WTC11 (cell line): ENCODE measurements at regions not wholly inside any gene's neighbourhood (a gene's known extent, or its start where the extent isn't known, plus 50 kb on each side); places are given as distances from the start of the nearest gene placed in this dataset.
"Not testable (repeated sequence)": the region's sequence is repeated elsewhere in the genome, so short reads cannot be mapped to it uniquely, and the experiment has no call there.

Experiments
- ESRRA ChIP-seq: sonication (generic); formaldehyde crosslinking; IDR thresholded peaks from 2 replicates; pipeline ENCODE4 v1.8.1; 2022; ENCODE audit warnings: mild to moderate bottlenecking, missing genetic modification reagents, borderline replicate concordance
- ETV6 ChIP-seq: sonication (generic); formaldehyde crosslinking; IDR thresholded peaks from 2 replicates; pipeline ENCODE4 v1.8.1; 2022; ENCODE audit warnings: mild to moderate bottlenecking, missing genetic modification reagents
- JUN ChIP-seq: sonication (generic); formaldehyde crosslinking; IDR thresholded peaks from 2 replicates; pipeline ENCODE4 v1.8.0; 2023; ENCODE audit warnings: mild to moderate bottlenecking, missing genetic modification reagents
- MYBL2 ChIP-seq: sonication (generic); formaldehyde crosslinking; IDR thresholded peaks from 2 replicates; pipeline ENCODE4 v1.8.1; 2023; ENCODE audit warnings: mild to moderate bottlenecking, moderate library complexity, missing genetic modification reagents
- NR1H2 ChIP-seq: sonication (generic); formaldehyde crosslinking; IDR thresholded peaks from 2 replicates; pipeline ENCODE4 v1.9.0; 2021; ENCODE audit warnings: mild to moderate bottlenecking, moderate library complexity, missing genetic modification reagents
- SP1 ChIP-seq: sonication (generic); formaldehyde crosslinking; conservative IDR thresholded peaks from 2 replicates; pipeline ENCODE4 v1.8.1; 2022; ENCODE audit warnings: missing genetic modification reagents
- ZBTB21 ChIP-seq: sonication (generic); formaldehyde crosslinking; IDR thresholded peaks from 2 replicates; pipeline ENCODE4 v1.8.1; 2023; ENCODE audit warnings: mild to moderate bottlenecking, missing genetic modification reagents, borderline replicate concordance
- ZNF121 ChIP-seq: sonication (generic); formaldehyde crosslinking; IDR thresholded peaks from 2 replicates; pipeline ENCODE4 v1.8.0; 2023; ENCODE audit warnings: missing genetic modification reagents
- ZNF263 ChIP-seq: sonication (generic); formaldehyde crosslinking; IDR thresholded peaks from 2 replicates; pipeline ENCODE4 v1.8.1; 2022; ENCODE audit warnings: low read depth, mild to moderate bottlenecking, moderate library complexity, missing genetic modification reagents
- TF ChIP-seq, protein P1 (sequence below): fragments of 200-600 bp; IDR thresholded peaks from 2 replicates; pipeline ENCODE4 v1.8.0; 2022; ENCODE audit warnings: antibody characterized with exemption
- TF ChIP-seq, protein P2 (sequence below): sonication (generic); formaldehyde crosslinking; IDR thresholded peaks from 2 replicates; pipeline ENCODE4 v1.8.0; 2022; ENCODE audit warnings: mild to moderate bottlenecking, missing genetic modification reagents
- TF ChIP-seq, protein P3 (sequence below): sonication (generic); formaldehyde crosslinking; IDR thresholded peaks from 2 replicates; pipeline ENCODE4 v1.8.1; 2023; ENCODE audit warnings: mild to moderate bottlenecking, missing genetic modification reagents
- TF ChIP-seq, protein P4 (sequence below): sonication (generic); formaldehyde crosslinking; IDR thresholded peaks from 2 replicates; pipeline ENCODE4 v1.8.0; 2023; ENCODE audit warnings: missing genetic modification reagents, mild to moderate bottlenecking, borderline replicate concordance

DNA sequence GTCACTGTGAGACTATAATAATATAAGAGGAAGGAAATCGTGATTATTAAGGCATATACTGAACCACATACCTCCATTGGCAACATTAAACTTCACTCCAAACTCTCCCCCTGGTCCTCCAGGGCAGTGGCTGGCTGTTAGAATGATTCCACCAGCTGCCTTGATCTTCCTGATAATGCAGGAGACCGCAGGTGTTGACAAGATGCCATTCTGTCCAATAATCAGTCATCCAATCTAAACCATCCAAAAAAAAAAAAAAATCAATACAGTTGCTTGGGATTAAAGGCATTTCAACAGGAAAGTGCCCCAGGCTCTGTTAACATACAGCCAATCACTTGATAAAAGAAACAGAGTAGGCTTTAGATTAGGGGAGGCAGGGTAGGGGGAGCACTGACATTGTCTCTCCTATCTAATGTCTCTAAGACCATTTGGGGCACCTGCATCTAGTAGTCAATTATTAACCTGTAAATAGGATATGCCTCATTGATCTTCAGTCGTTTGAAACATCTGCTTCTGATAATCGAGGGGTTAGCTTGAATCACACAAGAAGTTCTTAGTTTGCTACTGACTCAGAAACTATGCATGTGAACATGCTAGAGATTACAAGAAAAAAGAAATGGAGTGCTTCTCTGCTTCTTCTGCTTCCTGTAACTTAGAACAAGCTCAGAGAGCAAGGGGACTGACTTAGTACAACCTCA is 74.7 kb downstream of the FOXD4L6 start:
- TF ChIP-seq JUN; ZNF121 (CRISPR knock-in tag); MYBL2 (CRISPR knock-in tag); ETV6 (CRISPR knock-in tag); NR1H2 (CRISPR knock-in tag); ZNF263 (CRISPR knock-in tag); ZBTB21 (CRISPR knock-in tag); SP1 (CRISPR knock-in tag); ESRRA (CRISPR knock-in tag): not testable (repeated sequence)
- TF ChIP-seq, protein P1, sequence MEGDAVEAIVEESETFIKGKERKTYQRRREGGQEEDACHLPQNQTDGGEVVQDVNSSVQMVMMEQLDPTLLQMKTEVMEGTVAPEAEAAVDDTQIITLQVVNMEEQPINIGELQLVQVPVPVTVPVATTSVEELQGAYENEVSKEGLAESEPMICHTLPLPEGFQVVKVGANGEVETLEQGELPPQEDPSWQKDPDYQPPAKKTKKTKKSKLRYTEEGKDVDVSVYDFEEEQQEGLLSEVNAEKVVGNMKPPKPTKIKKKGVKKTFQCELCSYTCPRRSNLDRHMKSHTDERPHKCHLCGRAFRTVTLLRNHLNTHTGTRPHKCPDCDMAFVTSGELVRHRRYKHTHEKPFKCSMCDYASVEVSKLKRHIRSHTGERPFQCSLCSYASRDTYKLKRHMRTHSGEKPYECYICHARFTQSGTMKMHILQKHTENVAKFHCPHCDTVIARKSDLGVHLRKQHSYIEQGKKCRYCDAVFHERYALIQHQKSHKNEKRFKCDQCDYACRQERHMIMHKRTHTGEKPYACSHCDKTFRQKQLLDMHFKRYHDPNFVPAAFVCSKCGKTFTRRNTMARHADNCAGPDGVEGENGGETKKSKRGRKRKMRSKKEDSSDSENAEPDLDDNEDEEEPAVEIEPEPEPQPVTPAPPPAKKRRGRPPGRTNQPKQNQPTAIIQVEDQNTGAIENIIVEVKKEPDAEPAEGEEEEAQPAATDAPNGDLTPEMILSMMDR: not testable (repeated sequence)
- TF ChIP-seq, protein P2, sequence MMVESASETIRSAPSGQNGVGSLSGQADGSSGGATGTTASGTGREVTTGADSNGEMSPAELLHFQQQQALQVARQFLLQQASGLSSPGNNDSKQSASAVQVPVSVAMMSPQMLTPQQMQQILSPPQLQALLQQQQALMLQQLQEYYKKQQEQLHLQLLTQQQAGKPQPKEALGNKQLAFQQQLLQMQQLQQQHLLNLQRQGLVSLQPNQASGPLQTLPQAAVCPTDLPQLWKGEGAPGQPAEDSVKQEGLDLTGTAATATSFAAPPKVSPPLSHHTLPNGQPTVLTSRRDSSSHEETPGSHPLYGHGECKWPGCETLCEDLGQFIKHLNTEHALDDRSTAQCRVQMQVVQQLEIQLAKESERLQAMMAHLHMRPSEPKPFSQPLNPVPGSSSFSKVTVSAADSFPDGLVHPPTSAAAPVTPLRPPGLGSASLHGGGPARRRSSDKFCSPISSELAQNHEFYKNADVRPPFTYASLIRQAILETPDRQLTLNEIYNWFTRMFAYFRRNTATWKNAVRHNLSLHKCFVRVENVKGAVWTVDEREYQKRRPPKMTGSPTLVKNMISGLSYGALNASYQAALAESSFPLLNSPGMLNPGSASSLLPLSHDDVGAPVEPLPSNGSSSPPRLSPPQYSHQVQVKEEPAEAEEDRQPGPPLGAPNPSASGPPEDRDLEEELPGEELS (CRISPR knock-in tag): not testable (repeated sequence)
- TF ChIP-seq, protein P3, sequence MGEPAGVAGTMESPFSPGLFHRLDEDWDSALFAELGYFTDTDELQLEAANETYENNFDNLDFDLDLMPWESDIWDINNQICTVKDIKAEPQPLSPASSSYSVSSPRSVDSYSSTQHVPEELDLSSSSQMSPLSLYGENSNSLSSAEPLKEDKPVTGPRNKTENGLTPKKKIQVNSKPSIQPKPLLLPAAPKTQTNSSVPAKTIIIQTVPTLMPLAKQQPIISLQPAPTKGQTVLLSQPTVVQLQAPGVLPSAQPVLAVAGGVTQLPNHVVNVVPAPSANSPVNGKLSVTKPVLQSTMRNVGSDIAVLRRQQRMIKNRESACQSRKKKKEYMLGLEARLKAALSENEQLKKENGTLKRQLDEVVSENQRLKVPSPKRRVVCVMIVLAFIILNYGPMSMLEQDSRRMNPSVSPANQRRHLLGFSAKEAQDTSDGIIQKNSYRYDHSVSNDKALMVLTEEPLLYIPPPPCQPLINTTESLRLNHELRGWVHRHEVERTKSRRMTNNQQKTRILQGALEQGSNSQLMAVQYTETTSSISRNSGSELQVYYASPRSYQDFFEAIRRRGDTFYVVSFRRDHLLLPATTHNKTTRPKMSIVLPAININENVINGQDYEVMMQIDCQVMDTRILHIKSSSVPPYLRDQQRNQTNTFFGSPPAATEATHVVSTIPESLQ (CRISPR knock-in tag): not testable (repeated sequence)
- TF ChIP-seq, protein P4, sequence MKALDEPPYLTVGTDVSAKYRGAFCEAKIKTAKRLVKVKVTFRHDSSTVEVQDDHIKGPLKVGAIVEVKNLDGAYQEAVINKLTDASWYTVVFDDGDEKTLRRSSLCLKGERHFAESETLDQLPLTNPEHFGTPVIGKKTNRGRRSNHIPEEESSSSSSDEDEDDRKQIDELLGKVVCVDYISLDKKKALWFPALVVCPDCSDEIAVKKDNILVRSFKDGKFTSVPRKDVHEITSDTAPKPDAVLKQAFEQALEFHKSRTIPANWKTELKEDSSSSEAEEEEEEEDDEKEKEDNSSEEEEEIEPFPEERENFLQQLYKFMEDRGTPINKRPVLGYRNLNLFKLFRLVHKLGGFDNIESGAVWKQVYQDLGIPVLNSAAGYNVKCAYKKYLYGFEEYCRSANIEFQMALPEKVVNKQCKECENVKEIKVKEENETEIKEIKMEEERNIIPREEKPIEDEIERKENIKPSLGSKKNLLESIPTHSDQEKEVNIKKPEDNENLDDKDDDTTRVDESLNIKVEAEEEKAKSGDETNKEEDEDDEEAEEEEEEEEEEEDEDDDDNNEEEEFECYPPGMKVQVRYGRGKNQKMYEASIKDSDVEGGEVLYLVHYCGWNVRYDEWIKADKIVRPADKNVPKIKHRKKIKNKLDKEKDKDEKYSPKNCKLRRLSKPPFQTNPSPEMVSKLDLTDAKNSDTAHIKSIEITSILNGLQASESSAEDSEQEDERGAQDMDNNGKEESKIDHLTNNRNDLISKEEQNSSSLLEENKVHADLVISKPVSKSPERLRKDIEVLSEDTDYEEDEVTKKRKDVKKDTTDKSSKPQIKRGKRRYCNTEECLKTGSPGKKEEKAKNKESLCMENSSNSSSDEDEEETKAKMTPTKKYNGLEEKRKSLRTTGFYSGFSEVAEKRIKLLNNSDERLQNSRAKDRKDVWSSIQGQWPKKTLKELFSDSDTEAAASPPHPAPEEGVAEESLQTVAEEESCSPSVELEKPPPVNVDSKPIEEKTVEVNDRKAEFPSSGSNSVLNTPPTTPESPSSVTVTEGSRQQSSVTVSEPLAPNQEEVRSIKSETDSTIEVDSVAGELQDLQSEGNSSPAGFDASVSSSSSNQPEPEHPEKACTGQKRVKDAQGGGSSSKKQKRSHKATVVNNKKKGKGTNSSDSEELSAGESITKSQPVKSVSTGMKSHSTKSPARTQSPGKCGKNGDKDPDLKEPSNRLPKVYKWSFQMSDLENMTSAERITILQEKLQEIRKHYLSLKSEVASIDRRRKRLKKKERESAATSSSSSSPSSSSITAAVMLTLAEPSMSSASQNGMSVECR (CRISPR knock-in tag): not testable (repeated sequence)
